ENCODE measurements at regions not wholly inside any gene's neighbourhood (a gene's known extent, or its start where the extent isn't known, plus 50 kb on each side); places are given as distances from the start of the nearest gene placed in this dataset.

DNA sequence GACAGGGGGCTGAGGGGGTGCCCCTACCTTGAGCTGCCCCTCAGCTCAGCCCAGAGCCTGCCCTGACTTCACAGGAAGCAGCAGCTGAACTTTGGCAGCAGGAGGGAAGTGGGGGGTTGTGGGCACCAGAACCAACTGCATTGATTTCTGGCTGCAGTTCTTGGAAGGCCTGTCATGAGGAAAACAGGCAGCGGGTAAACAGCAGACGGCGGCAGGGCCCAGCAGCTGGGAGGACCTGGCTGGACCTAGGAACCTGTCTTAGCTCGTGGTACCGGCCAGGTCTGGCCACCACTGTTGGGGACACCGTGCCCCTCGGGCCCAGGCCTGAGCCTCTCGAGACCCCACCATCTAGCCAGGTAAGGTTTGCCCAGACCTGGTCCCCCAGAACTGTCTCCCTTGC, 154.2 kb upstream of the MYL2 start:
- DNase-seq = no peak

DNA sequence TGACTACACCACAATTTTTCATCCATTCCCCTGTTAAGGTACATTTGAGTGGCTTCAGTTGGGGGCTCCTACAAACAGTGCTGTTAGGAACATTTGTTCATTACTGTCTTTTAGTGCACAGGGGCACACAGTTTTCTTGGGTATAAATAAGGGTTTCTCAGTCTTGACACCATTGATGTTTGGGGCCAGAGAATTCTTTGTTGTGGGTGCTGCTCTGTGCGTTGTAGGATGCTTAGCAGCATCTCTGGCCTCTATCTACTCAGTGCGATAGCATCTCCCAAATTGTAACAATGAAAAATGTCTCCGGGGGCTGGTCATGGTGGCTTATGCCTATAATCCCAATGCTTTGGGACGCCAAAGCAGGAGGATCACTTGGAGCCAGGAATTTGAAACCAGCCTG, 153.0 kb upstream of the MYL2 start:
- DNase-seq = no peak

DNA sequence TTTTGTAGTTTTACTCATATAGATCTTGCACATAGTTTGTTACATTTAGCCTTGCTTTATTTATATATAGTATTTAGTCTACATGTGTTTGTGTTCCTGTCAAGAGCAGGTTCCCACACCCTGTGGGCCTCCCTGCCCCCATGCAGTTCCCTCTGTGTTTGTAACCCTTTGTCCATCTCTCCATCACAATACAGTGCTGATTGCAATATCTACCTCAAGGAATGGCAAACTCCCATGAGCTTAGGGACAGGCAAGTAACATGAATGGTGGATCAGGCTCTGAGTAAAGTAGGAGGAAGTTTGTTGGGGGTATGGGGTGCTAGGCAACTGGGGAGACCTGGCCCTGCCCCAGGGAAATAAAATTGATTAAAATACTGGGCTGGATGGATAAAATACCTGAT, 151.9 kb upstream of the MYL2 start:
- no peak for DNase-seq

DNA sequence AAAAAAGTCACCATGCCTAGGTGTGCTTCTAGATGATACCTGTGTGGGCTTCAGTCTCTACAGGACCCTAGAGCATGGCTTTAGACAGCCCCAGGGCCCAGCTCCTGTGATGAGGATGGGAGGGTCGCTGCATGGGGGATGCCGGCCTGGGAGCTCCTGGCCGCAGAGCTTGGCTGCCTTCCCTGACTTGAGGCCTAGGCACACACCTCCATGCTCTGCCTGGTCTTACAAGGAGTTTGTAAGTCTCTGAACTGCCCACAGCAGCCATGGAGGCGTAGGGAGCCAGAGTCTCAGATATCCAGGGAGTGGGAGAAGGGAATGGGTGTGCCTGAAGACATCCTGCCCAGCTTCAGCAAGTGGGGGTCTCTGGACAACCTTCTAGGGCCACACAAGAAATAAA, 149.5 kb upstream of the MYL2 start:
- DNase-seq = no peak

DNA sequence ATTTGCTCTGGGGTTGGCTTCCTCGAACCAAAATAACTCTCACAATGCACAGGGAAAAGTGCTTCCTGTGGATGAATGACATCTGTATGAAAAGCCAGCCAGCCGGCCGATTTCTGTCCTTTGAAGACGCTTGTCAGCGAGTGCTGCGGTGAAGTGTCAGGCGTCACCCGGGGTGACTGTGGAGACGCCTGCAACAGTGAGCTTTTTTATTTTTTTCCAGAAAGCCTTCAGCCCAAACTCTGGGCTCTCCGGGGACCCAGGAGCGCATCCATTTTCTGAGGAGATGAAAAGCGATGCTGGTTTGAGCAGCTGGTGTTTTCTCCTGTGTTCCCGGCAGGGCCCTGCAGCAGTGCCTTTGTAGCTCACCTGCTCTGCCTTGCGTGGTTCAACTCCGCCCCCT, 147.9 kb upstream of the MYL2 start:
- peak in 1 of 5 experiments; percentile 2 for DNase-seq

DNA sequence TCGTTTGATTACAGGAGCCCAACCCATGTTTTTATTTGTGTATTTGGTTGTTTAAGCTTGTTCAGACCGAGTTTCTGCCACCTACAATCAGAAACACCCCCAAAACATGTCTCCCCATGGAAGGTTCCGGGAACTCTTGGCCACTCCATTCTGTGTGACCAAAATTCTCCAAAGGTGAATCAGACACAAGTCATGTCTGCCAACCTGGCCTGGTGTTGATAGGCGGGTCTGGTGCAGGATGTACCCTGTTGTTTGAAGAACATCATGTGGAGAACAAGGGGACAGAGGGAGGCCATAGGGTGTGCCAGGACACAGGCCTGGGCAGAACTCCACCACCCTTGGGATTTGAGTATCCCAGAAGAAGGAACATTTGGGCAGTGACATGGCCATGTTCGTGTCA, 147.1 kb upstream of the MYL2 start:
- no peak for DNase-seq

DNA sequence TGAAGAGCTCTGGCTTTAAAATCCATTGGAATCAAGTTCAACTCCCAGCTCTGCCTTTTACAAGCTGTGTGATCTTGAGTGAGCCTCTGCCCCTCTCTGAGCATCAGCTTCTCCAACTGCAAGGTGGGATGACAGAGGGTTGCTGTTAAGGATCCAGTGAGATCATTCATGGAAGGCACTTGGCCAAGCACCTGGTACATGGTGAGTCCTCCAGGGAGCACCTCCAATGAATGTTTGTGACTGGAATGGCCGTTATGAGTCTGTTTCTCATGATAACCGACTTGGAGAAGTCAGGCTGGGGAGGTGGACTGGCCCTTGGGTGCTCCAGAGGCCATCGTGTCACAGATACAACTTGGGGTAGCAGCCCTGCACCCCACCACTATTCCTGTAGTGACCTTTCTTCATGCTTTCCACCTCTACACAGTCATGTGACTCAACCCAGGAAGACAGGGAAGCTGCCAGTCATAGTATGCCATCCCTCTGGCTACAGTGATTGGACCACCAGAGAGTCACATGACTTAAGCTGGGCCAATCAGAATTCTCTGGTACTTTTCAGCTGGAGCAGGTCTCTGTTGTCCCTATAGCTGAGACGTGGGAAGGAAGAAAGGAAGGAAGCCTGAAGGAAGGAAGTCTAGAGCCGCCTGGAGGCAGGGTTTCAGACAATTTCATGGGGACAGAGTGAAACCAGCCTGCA, 146.5 kb upstream of the MYL2 start:
- no peak for DNase-seq

DNA sequence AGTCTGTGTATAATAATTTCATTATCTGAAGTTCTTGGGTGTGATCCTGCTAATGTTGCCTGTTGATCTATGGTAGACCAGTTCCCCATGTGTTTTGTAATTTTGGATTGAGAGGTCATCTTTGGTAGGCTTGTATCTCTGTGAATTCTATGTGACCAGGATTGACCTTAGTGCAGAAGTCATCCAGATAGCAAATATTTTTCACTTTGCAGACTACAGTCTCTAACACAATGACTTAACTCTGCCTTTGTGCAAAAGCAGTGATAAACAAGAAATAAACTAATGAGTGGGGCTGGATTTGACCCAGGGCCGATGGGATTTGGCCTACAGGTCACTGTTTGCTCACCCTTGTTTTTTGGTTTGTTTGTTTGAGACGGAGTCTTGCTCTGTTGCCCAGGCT, 144.6 kb upstream of the MYL2 start:
- no peak for DNase-seq

DNA sequence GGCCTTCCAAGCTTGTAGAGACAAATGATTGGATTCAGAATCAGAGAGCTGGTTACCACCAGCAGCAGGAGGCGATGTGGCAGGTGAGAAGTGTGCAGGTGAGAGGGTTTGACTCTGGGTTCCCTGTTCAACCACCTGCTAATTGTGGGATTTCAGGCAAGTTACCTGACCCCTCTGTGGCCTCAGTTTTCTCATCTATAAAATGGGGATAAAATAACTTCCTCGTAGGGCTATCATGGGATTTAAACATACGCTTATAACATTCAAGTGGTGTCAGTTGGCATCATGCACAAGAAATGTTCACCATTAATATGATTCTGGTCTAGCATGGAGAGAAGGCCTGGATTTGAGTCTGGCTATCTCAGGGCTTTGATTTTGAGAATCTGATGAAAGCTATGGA, 143.8 kb upstream of the MYL2 start:
- no peak for DNase-seq

DNA sequence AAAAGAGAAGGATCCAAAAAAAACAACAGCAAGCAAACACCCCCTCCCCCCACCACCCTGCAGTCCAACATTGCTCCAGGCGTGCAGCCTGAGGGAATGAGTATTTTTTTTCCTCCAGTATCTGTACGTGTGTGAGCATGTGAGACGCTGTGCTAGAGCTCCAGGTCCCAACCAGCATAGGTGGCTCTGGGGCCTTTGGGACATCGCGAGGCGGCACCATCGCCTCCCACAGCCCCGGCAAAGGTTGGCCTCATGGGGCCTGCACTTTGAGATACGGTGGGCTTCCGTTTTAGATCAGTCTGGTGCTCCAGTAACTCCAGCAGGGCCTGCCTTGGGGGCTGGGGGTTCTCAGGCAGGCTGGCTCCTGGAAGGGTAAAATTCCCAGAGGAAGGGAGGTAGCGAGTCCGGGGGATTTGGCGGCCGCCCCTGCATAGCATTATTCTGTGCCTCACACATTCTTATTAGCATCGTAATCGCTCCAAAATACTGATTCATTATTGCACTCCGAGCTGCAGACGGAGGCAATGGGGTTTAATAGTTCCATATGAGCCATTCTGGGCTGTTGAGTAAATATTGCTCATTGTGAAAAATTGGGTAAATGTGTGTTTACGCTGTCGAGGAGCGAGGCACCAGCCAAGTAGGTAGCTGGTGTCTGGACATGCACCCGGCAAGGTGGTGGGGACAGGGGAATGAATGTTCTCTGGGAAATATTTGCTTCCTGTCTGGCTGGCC, 143.1 kb upstream of the MYL2 start:
- DNase-seq = no peak

DNA sequence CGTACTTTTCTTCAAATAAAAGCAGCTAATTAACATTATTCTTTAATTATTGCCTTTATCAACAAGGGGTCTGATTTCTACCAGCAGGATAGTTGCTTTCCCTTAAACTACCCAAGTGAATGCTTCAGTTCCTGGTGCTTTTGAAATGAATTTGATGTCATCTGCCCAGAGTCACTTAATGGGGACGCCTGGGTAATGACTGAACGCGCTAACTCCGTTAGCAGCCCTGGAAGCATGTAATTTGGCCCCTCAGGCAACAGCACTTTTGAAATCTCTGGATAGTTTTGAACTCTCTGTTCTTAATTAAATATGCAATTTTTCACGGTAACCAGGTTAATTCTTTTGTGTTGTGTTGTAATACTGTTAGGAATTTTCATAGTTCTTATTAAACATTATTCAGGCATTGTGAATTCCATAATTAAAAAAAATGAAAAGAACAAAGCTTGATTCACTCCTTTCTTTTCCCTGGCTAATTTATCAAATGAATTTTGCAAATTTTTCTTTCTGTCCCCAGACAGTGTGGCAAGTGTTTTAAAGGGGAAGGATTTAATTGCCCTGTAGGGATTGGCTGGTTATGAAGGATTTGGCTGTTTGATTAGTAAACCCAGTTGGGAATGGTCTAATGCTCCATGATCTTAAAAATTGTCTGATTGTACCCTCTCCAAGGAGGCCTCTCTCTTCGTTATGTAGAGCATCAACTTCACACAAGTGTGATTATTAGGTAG, 137.5 kb upstream of the MYL2 start:
- no peak for DNase-seq

DNA sequence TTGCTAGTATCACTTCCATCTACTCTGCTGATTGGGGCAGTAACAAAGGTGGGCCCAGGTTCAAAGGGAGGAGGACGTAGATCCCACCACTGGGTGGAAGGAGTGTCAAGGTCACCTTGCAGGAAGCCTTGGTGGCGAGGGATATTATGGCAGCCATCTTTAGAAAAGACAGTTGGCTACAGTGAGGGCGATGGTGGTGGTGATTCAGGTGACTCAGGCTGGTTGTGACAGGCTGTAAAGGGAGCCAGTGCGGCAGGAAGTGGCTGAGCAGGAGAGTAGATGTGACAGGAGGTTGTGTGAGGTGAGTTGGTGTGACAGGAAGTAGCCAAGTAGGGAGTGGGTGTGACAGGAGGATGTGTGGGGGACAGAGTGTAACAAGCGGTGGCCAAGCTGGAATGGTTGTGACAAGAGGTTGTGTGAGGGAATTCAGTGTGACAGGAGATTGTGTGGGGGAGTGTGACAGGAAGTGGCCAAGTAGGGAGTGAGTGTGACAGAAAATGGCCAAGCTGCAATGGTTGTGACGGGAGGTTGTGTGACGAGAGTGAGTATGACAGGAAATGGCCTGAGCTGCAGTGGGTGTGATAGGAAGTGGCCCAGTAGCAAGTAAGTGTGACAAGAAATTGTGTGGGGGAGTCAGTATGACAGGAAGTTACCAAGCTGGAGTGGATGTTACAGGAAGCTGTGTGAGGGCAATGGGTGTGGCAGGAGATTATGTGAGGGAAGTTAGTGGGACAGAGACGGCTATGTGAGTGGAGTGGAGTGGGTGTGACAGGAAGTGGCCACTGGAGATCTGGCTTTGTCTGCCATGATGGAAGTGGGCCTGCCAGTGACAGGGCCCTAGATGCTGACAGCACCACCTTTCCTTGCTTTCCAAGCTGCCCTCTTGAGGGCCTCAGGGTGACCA, 136.5 kb upstream of the MYL2 start:
- DNase-seq = peak in 4 of 5 experiments; percentile 10 to 96 (median 44)

DNA sequence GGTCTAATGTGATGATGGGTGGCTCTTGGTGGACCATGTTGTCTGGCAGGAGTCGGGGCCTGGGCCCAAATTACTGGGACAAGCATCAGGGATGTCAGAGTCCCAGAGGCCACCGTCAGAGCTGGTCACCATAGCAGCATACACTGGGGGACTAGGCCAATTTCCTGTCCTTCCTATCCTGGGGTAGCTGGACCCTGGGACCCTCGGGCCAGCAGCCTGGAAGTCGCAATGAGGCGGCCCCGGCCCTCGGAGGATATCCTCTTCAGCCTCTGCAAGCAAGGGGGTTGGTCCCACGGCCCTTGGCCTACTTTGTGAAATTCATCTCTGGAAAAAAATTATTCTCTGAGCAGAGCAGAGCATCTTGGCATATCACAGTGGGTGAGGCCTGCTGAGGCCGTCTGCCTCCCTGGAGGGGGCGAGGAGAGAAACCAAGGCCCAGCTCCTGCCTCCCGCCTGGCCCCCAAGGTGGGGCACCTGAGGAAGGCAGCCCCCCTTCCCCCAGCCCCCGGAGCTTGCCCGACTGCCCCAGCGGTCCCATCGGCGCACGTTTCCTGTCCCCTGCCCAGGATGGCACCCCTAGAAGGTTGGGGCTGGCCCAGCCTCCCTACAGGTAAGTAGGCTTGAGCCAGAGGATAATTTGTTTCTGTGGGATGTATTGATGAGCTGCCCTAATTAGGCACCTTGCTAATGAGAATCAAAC, 135.0 kb upstream of the MYL2 start:
- no peak for DNase-seq

DNA sequence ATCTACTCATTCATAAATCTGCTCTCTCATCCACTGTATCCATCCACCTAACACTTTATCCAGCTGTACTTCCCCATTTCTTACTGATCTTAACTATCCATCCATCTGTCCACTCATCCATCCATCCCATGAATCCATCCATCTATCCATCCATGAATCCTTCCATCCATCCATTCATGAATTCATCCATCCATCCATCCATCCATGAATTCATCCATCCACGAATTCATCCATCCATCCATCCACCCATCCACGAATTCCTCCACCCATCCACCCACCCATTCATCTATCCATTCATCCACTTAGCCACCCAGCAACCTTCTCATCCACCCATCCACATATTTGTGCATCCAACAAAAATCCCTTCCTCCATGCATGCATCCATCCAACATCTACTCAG, 128.6 kb upstream of the MYL2 start:
- DNase-seq = no peak

DNA sequence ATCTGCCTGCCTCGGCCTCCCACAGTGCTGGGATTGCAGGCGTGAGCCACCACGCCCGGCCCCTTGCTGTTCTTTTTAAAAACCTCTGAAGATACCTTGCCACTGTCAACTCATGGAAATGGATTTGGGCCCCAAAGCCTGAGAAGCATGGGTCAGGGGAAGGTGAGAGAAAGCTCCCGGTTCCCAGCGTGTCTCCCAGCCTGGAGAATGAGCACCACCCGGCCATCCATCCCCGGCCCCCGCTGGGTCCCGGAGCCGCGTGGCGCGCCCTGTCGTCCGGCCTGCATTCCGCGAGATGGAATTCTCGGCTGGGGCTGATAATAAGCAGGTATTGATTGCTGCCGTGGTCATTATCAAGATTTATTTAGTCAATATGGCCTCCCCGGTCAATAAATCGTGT, 126.5 kb upstream of the MYL2 start:
- DNase-seq = no peak

DNA sequence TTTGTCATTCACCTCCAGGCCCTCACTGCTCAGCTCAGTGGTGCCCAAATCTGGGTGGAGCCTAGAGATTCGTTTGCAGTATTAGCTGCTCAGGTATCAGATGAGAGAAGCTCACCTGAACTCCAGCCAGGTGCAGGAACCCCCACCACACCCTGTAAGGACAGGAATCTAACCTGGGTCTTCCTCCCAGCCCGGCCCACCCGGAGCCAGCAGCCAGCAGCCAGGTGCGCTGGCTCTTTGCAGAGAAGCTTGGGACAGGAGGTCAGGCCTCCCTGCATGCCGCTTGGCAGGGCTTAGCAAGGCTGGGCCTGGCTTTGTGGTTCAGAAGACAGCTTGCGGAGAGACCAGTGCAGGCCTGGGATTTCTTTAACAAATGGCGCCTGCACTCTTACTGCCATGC, 125.6 kb upstream of the MYL2 start:
- DNase-seq = no peak

DNA sequence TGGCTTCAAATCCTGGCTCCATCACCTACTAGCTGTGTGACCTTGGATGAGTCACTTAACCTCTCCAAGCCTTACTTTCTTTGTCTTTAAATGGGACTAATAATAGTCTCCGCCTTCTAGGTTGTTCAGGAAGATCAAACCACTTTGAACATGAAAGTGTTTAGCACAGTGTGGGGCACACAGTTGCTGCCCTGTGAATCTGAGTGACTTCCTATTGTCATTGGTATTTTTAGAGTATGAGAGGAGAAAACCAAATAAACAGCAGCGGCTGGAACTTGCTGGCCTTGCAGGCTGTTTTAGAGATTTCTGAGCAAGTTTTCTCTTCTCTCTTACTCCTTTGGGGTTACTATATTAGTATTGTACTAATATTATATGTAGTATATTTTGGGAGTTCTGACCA, 120.7 kb upstream of the MYL2 start:
- DNase-seq = no peak

DNA sequence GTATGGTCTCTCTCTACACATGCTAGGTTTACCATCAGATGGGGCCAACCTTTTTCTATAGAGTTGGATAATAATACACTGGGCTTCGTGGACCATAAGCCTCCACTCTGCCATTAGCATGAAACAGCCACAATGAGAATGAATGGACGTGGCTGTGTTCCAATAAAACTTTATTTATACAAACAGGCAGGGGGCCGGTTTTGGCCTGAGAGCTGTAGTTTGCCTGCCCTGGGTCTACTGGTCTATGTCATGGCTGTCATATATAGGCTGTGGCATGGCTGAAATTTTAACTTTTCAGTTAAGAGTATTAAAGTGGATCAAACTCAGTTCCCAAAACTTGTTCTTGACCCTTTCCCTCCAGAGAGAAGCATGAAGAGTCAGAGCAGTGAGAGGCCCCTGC, 120.3 kb upstream of the MYL2 start:
- no peak for DNase-seq

DNA sequence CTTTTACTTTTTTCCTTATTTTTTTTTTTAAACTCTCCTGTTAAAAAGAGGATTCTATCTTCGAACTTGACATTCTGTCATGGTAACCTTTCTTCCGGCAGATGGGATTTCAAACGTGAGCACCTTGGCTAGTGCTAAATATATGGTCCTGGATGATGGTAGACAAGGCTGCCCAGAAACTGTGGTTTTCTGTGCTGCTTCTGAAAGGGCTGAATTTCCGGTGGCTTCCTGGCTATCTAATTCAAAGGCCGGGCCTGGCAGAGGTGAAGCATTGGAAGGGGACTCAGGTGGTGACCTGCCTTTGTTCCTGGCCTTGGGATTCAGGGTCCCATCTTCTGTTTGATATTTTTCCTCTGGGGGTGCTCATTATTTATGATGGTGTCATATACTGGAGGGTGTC, 118.6 kb upstream of the MYL2 start:
- no peak for DNase-seq

DNA sequence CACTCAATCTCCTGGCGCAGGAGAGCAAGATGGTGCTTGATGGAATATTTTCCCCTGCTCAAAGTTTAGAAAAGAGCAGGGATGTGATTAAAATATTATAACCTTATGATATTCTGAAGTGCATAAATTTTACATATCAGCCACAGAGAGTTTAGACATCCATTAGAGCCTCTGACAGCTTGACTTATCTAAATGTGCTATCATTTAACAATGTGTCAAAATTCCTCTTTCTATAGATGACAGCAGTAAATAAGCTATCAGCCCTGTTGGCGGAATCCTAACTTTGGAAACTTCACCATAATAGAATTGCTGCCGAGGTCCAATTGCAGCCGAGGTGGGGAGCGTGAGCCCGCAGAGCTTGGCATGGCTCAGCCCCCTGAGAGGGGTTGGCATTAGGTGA, 117.7 kb upstream of the MYL2 start:
- no peak for DNase-seq

DNA sequence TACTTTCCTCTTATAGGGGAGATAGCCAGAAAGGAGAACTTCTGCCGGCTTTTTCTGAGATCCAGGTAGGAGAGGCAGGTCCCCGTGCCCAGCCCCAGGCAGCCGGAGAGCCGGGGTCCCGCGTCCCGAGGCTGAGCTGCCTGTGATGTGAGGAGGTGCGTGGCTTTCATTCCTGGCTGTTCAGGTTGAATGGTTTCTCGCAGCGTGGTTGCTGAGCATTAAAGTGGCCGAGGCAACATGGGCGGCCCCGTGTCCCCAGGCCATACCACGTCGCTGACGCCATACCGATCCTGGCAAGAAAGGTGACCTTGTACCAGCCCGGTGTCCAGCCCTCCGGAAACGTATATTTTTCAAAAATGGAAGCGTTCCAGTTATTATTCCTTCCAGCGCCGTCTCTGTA, 116.7 kb upstream of the MYL2 start:
- DNase-seq = no peak

DNA sequence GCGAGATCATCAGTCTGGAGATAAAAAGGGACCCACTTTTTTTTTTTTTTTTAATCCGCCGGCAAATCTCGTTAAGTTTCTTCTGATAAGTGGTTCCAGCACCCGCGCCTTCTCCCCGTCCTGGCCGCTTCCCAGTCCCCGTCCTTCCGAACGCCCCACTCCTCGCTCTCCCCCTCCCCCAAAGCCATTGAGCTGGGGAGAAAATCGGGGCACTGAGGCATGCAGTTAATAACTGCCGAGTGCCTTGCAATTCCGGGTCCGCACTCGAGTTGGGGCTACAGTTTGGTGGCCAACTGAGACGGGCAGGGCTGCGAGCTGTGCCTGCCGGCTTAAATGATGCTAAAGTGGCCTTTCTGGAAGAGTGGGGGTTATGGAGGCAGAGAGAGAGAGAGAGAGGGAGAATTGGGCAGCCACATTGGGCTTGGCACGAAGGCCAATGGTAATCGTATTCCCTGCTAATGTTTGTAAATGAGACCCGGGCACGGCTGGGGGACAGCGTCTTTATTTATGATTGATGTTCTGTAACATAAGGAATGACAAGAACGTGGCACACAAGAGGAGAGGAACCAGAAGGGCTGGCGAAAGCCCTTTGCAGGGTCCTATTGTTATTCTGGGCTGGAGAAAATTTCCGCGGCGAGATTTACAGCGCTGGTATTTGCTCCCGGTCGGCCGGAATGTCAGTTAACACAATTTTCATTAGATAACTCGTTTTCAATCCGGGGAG, 115.4 kb upstream of the MYL2 start:
- no peak for DNase-seq
